ENCODE measurements at regions not wholly inside any gene's neighbourhood (a gene's known extent, or its start where the extent isn't known, plus 50 kb on each side); places are given as distances from the start of the nearest gene placed in this dataset.

DNA sequence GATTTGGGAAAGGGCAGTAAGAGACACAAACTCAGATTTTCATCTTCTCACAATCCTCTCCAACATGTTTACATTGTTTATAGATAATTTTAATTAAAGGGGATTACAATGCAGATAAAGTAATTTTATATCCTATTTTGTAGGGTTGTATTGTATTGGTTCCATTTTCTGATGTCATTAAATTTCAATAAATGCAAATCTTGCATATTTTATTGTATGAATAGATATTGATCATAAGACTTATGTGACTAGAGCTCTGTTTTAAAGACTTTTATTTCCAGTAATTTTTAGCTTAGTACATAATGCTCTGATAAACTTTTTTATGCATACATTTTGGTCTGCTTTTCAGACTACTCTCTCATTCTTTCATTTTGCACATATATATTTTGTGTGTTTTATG is 819.6 kb downstream of the TSN start:
- ATAC-seq (no peak), DNase-seq (no peak)
- Histone ChIP-seq H3K9me3 (no peaks in the 10 kb centered on the region), H3K4me3 (no peak overlapping the region), H3K36me3 (ENCODE audit: insufficient read depth in 1 of 2, low read depth in 1 of 2) (no peaks in the 10 kb centered on the region), H3K27me3 (ENCODE audit: insufficient read depth in 3 of 3, low read length in 2 of 3) (no peaks in the 10 kb centered on the region), H3K27ac (no peak overlapping the region), H3K4me1 (no peaks in the 10 kb centered on the region)
- TF ChIP-seq, protein P1, sequence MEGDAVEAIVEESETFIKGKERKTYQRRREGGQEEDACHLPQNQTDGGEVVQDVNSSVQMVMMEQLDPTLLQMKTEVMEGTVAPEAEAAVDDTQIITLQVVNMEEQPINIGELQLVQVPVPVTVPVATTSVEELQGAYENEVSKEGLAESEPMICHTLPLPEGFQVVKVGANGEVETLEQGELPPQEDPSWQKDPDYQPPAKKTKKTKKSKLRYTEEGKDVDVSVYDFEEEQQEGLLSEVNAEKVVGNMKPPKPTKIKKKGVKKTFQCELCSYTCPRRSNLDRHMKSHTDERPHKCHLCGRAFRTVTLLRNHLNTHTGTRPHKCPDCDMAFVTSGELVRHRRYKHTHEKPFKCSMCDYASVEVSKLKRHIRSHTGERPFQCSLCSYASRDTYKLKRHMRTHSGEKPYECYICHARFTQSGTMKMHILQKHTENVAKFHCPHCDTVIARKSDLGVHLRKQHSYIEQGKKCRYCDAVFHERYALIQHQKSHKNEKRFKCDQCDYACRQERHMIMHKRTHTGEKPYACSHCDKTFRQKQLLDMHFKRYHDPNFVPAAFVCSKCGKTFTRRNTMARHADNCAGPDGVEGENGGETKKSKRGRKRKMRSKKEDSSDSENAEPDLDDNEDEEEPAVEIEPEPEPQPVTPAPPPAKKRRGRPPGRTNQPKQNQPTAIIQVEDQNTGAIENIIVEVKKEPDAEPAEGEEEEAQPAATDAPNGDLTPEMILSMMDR (IDR thresholded peaks at IDR 0.05), result no peak
- intact Hi-C loops (cut with DNase I), result no loop called here

DNA sequence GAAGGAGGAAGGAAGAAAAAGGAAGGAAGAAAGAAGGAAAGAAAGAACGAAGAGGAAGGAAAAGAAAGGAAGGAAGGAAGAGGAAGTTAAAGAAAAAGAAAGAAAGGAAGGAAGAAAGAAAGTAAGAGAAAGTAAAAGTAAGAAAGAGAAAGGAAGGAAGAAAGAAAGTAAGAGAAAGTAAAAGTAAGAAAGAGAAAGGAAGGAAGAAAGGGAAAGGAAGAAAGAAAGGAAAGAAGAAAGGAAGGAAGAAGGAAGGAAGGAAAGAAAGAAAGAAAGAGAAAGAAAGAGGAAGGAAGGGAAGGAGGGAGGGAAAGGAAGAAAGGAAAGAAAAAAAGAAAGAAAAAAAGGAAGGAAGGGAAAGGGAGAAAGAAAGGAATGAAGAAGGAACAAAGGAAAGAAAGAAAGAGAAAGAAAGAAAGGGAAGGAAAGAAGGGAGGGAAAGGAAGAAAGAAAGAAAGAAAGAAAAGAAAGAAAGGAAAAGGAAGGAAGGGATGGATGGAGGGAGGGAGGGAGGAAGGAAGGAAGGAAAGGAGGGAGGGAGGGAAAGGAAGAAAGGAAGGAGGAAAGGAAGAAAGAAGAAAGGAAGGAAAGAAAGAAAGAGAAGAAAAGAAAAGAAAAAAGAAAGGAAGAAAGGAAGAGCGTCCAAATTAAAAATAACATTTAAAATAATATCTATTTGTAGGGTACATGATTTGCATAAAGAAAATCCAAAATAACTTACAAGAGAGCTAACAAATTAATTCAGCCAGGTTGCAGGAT is 827.9 kb downstream of the TSN start:
- TF ChIP-seq, protein P1 (IDR thresholded peaks at IDR 0.05), result no peak
- Histone ChIP-seq H3K27ac (no peak overlapping the region), H3K4me1 (no peaks in the 10 kb centered on the region), H3K27me3 (ENCODE audit: insufficient read depth in 3 of 3, low read length in 2 of 3) (no peaks in the 10 kb centered on the region), H3K36me3 (ENCODE audit: insufficient read depth in 1 of 2, low read depth in 1 of 2) (no peaks in the 10 kb centered on the region), H3K9me3 (peaks cover 6% of the 10 kb centered on the region), H3K4me3 (no peak overlapping the region)
- ATAC-seq, result no peak
- intact Hi-C loops (cut with DNase I), result no loop called here
- WGBS, 3 donors, result 78 to 86% (median 86%) methylated on average over 2 of the region's 2 CpGs
- DNase-seq, result no peak

DNA sequence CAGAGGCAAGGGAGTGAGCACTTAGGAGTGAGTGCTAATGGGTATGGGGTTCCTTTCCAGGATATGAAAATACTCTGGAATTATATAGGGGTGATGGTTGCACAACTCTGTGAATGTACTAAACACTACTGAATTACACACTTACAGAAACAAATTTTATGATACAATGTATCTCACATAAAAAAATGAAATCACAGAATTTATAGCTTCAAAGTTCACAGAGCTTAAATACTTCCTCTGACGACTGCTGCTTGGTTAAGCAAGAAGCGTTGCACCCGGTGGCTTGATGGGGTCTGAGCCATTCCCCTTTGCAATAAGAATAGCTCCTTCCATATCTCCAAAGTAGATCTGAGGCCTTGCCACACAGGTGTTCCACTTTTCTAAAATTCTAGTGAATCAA is 835.1 kb downstream of the TSN start:
- no peaks in the 10 kb centered on the region for H3K27me3 ChIP-seq (ENCODE audit: insufficient read depth in 3 of 3, low read length in 2 of 3)
- no peak for DNase-seq
- no peak for ATAC-seq
- no peaks in the 10 kb centered on the region for H3K4me1 ChIP-seq
- intact Hi-C loops (cut with DNase I), result no loop called here
- no peak overlapping the region for H3K27ac ChIP-seq
- 83 to 88% (median 86%) methylated on average over 3 of the region's 3 CpGs for WGBS, 3 donors
- H3K4me3 ChIP-seq, result no peak overlapping the region
- H3K9me3 ChIP-seq, result no peaks in the 10 kb centered on the region
- no peaks in the 10 kb centered on the region for H3K36me3 ChIP-seq (ENCODE audit: insufficient read depth in 1 of 2, low read depth in 1 of 2)
- TF ChIP-seq, protein P1 (IDR thresholded peaks at IDR 0.05), result no peak

DNA sequence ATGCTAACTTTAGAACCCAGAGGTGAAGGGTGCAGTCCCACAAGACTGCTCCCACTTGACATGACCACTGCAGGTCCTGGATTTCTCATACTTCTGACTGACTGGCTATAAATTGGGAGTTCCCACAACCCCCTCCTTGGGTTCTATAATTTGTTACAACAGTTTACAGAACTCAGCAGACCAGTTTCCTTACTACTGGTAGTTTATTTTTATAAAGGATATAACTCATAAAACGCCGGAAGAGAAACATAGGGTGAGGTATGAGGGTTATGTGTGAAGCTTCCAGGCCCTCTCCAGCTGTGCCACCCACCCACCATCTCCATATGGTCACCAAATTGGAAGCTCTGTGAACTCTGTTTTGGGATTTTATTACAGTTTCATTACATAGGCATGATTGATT is 839.6 kb downstream of the TSN start:
- H3K27ac ChIP-seq, result no peak overlapping the region
- no peaks in the 10 kb centered on the region for H3K36me3 ChIP-seq (ENCODE audit: insufficient read depth in 1 of 2, low read depth in 1 of 2)
- H3K4me3 ChIP-seq, result no peak overlapping the region
- no peaks in the 10 kb centered on the region for H3K27me3 ChIP-seq (ENCODE audit: insufficient read depth in 3 of 3, low read length in 2 of 3)
- H3K4me1 ChIP-seq, result no peaks in the 10 kb centered on the region
- ATAC-seq, result no peak
- TF ChIP-seq, protein P1 (IDR thresholded peaks at IDR 0.05), result no peak
- H3K9me3 ChIP-seq, result no peaks in the 10 kb centered on the region
- WGBS, 3 donors, result 71 to 79% (median 76%) methylated on average over 2 of the region's 2 CpGs
- intact Hi-C loops (cut with DNase I), result no loop called here
- DNase-seq, result no peak

DNA sequence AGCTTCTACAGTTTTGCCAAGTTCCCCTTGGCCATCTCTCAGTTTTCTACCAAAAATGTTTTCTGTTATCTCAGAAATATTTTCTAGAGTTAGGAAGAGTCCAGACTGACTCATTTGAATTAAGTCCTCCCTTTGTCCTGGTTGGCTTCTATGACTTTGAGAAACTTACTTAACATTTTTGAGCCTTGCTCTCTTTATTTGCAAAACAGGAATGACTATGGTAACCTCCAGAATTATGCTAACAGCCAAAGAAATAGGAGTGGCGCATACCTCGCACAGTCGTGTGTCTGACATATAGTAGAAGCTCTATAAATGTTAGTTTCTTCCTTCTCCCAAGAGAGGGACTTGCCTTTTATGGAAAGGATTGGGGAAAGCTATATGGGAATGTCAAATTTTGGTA is 841.1 kb downstream of the TSN start:
- Histone ChIP-seq H3K9me3 (no peaks in the 10 kb centered on the region), H3K27me3 (ENCODE audit: insufficient read depth in 3 of 3, low read length in 2 of 3) (no peaks in the 10 kb centered on the region), H3K4me1 (no peaks in the 10 kb centered on the region), H3K4me3 (no peak overlapping the region), H3K36me3 (ENCODE audit: insufficient read depth in 1 of 2, low read depth in 1 of 2) (no peaks in the 10 kb centered on the region), H3K27ac (no peak overlapping the region)
- TF ChIP-seq, protein P1 (IDR thresholded peaks at IDR 0.05), result no peak
- DNase-seq (no peak), ATAC-seq (no peak)
- WGBS, 3 donors, result 44 to 80% (median 60%) methylated on average over 3 of the region's 3 CpGs
- intact Hi-C loops (cut with DNase I), result no loop called here
